ENCODE measurements at regions not wholly inside any gene's neighbourhood (a gene's known extent, or its start where the extent isn't known, plus 50 kb on each side); places are given as distances from the start of the nearest gene placed in this dataset.

DNA sequence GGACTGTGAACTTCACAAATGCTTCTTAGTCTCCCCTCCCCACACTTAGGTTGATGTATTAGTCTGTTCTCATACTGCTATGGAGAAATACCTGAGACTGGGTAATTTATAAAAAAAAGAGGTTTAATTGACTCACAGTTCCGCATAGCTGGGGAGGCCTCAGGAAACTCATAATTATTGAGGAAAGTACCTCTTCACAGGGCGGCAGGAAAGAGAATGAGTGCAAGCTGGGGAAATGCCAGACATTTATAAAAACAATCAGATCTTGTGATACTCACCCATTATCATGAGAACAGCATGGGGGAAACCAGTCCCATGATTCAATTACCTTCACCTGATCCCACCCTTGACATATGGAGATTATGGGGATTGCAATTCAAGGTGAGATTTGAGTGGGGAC, 178.8 kb downstream of the SLC38A4 start:
- TF ChIP-seq NFRKB (IDR thresholded peaks at IDR 0.05) = no peak
- no peak for TF ChIP-seq FOXK2 (IDR thresholded peaks at IDR 0.05)
- no peak for TF ChIP-seq FOXA1 (IDR thresholded peaks at IDR 0.05)
- TF ChIP-seq SP1 (IDR thresholded peaks at IDR 0.05) = no peak
- TF ChIP-seq BHLHE40 (IDR thresholded peaks at IDR 0.05; ENCODE audit: borderline replicate concordance) = no peak
- TF ChIP-seq ZNF384 (IDR thresholded peaks at IDR 0.05) = no peak
- TF ChIP-seq, protein P1, sequence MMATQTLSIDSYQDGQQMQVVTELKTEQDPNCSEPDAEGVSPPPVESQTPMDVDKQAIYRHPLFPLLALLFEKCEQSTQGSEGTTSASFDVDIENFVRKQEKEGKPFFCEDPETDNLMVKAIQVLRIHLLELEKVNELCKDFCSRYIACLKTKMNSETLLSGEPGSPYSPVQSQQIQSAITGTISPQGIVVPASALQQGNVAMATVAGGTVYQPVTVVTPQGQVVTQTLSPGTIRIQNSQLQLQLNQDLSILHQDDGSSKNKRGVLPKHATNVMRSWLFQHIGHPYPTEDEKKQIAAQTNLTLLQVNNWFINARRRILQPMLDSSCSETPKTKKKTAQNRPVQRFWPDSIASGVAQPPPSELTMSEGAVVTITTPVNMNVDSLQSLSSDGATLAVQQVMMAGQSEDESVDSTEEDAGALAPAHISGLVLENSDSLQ (IDR thresholded peaks at IDR 0.05) = no peak
- TF ChIP-seq ELF4 (IDR thresholded peaks at IDR 0.05) = no peak

All from HEK293T (cell line).